Testis (tissue), 2 donors: ENCODE measurements at regions not wholly inside any gene's neighbourhood (a gene's known extent, or its start where the extent isn't known, plus 50 kb on each side); places are given as distances from the start of the nearest gene placed in this dataset.
"Not testable (repeated sequence)": the region's sequence is repeated elsewhere in the genome, so short reads cannot be mapped to it uniquely, and the experiment has no call there.

Source experiments
- DNase-seq: peaks from one replicate; pipeline ENCODE4 v3.0.0-alpha.2; 2019
- H3K27ac ChIP-seq, 2 donors: fragments of 200-600 bp; sonication (generic); one replicate each; pipeline ENCODE4 v1.5.1; 2019
- H3K27me3 ChIP-seq: fragments of 200-600 bp; sonication (generic); one replicate; pipeline ENCODE4 v1.5.1; 2019
- H3K36me3 ChIP-seq: fragments of 200-600 bp; sonication (generic); one replicate; pipeline ENCODE4 v1.5.1; 2017; ENCODE audit warnings: low read depth; ENCODE audit errors: missing control alignments
- H3K4me1 ChIP-seq: fragments of 200-600 bp; sonication (generic); one replicate; pipeline ENCODE4 v1.5.1; 2019
- H3K4me3 ChIP-seq, 2 donors: fragments of 200-600 bp; sonication (generic); one replicate each; pipeline ENCODE4 v1.5.1; 2017 to 2019
- H3K9me3 ChIP-seq: fragments of 200-600 bp; sonication (generic); one replicate; pipeline ENCODE4 v1.5.1; 2017
- CTCF ChIP-seq, 3 experiments: fragments of 450-650 bp in 2 of 3; fragments of 200-600 bp in 1 of 3; sonication (generic) in 1 of 3; IDR thresholded peaks; one replicate each; pipeline ENCODE4 v1.5.1; 2016 to 2019; ENCODE audit warnings: antibody characterized with exemption in 3 of 3, mild to moderate bottlenecking in 2 of 3, moderate library complexity in 1 of 3
- POLR2A ChIP-seq: fragments of 450-650 bp; IDR thresholded peaks from one replicate; pipeline ENCODE4 v1.6.1; 2017; ENCODE audit warnings: antibody characterized with exemption, mild to moderate bottlenecking, moderate library complexity
- WGBS, 2 donors: methylation state at CpG; one replicate each; pipeline ENCODE4 v1.1.5; 2018; 5-methylcytosine and 5-hydroxymethylcytosine counted together
- intact Hi-C: fragments of 100-400 bp; cut with DNase I; formaldehyde crosslinking; loops from one replicate; pipeline ENCODE4 v1.15.1; 2023; ENCODE audit warnings: low total_unique reads

DNA sequence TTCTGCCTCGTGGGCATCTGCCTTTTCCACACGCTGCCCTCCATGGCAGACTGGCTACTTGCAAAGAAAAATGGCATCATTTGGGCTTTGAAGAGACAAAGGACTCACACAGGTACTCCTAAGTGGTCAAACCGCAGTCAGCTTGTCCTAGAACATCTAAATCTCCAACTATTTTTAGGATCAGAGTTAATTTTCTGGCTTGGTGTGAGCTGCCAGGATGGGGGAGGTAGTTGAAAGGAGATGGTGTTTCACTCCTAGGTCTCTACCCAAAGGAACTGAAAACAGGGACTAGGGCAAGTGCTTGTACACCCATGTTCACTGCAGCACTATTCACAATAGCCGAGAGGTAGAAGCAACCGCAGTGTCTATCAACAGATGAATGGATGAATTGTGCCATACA, 107.9 kb upstream of the ATL2 start:
- Histone ChIP-seq H3K4me3 (no peak overlapping the region), H3K9me3 (no peaks in the 10 kb centered on the region), H3K4me1 (no peaks in the 10 kb centered on the region), H3K27me3 (no peaks in the 10 kb centered on the region), H3K27ac (no peak overlapping the region), H3K36me3 (no peaks in the 10 kb centered on the region)
- no peak for DNase-seq
- intact Hi-C loops, result no loop called here
- TF ChIP-seq POLR2A (no peak), CTCF (IDR thresholded peaks at IDR 0.05) (no peak)
- WGBS, 2 donors, result 92 to 94% methylated on average over 5 of the region's 5 CpGs

DNA sequence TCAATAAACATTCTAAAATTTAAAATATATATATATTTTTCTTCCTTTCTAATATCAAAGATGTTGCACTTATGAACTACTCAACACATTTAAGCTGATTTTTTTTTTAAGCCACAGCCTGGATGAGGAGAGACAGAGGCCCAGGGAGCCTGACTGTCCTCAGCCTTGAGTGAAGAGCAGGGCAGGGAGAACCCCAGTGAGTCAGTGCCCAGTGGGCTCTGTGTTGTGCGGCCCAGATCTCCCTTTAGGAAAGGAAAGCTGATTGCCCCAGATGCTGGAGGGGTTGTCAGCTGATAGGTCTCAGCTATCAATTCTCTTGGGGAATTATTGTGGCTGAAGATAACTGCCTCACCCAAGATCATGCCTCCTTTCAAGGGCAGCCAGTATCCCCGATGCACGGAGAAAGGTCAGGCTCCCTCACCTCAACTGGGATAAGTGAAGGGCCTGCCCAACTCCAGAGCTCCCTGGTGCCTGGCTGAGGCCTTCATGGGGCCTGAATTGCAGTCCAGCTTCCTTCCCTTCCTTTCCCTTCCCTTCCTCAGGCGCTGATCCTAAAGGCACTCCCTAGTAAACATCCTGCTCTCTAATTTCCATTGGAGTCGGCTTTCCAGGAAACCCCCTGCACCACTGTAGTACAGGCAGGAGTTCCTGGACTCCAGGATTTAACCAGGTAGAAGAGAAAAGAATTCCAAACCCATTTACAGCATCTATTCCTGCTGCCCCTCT, 106.9 kb upstream of the ATL2 start:
- no peak for TF ChIP-seq POLR2A
- no peak for TF ChIP-seq CTCF (IDR thresholded peaks at IDR 0.05)
- Histone ChIP-seq H3K9me3 (no peaks in the 10 kb centered on the region), H3K4me1 (no peaks in the 10 kb centered on the region), H3K4me3 (no peak overlapping the region), H3K27ac (no peak overlapping the region), H3K36me3 (no peaks in the 10 kb centered on the region), H3K27me3 (no peaks in the 10 kb centered on the region)
- intact Hi-C loops, result no loop called here
- DNase-seq, result no peak
- 59 to 72% methylated on average over 5 of the region's 5 CpGs for WGBS, 2 donors

DNA sequence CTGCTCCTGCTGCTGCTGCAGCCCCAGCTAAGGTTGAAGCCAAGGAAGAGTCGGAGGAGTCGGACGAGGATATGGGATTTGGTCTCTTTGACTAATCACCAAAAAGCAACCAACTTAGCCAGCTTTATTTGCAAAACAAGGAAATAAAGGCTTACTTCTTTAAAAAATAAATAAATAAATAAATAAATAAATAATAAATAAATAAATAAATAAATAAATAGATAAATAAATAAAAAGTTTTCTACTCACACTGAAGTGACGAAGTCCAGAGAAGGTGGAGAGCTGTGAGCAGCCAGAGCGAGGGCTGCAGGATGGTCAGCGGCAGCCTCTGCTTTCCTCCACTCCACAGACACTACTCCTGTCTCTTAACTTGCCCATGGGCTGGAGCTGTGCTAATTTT, 105.6 kb upstream of the ATL2 start:
- H3K9me3 ChIP-seq, H3K27me3 ChIP-seq, H3K36me3 ChIP-seq, H3K4me3 ChIP-seq, intact Hi-C loops, H3K4me1 ChIP-seq, H3K27ac ChIP-seq, DNase-seq: not testable (repeated sequence)
- 97% methylated on average over 6 of the region's 6 CpGs for WGBS, 2 donors

DNA sequence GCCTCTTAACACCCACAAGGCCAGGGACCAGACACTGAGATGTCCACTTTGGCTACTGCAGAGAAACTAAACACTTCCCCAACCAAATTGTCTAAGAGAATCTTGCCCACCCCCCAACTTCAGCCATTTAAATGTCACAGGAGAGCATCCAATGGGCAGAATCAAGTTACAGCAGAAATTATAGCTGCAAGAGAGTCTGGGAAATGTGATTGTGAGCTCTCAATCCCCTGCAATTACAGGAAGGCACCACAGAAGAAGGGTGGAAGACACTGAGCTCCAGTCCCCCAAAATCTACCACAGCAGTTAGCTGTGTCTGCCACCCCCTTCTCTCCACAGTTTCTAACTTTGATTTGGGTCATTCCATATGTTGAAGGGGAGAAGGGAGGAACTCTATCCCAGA, 103.5 kb upstream of the ATL2 start:
- H3K27ac ChIP-seq, result no peak overlapping the region
- no peaks in the 10 kb centered on the region for H3K4me1 ChIP-seq
- no peak for TF ChIP-seq CTCF (IDR thresholded peaks at IDR 0.05)
- TF ChIP-seq POLR2A, result no peak
- intact Hi-C loops, result no loop called here
- no peaks in the 10 kb centered on the region for H3K27me3 ChIP-seq
- no peaks in the 10 kb centered on the region for H3K9me3 ChIP-seq
- no peaks in the 10 kb centered on the region for H3K36me3 ChIP-seq
- no peak for DNase-seq
- H3K4me3 ChIP-seq, result no peak overlapping the region

DNA sequence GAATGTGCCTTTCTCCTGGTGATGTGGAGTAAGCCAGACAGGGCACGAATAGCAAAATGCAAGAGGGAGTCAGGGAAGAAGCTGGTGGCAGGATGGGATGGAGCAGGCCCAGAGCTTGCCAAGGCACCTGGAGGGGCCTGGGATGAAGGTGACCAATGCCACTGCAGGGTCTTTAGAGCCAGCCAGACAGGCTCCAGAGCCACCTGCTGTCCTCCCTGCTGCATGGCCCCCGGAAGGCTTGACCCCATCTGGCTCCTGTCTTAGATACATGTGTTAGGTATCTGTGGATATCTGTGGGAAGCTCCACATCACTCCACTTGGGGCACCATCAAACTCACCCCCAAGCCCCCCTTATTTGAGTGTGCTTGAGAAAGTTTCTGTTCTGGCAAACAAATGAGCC, 99.9 kb upstream of the ATL2 start:
- 95 to 97% methylated on average over 2 of the region's 2 CpGs for WGBS, 2 donors
- intact Hi-C loops, result no loop called here
- TF ChIP-seq POLR2A, result no peak
- no peak for TF ChIP-seq CTCF (IDR thresholded peaks at IDR 0.05)
- no peak overlapping the region for H3K27ac ChIP-seq
- no peaks in the 10 kb centered on the region for H3K9me3 ChIP-seq
- no peak overlapping the region for H3K4me3 ChIP-seq
- no peak for DNase-seq
- no peaks in the 10 kb centered on the region for H3K27me3 ChIP-seq
- no peaks in the 10 kb centered on the region for H3K4me1 ChIP-seq
- H3K36me3 ChIP-seq, result no peaks in the 10 kb centered on the region
